WTC11 (cell line): ENCODE measurements at regions not wholly inside any gene's neighbourhood (a gene's known extent, or its start where the extent isn't known, plus 50 kb on each side); places are given as distances from the start of the nearest gene placed in this dataset.

Source experiments
- ATAC-seq: fragments of 200-7000 bp; cut with Tn5 transposase; 2 replicates; pipeline ENCODE4 v1.10.0; 2021; ENCODE audit warnings: mild to moderate bottlenecking, moderate library complexity
- CTCF ChIA-PET: fragments of 300-600 bp; sonication (Branson Sonifier 250); formaldehyde crosslinking; loops from one replicate; lab custom pipeline; 2021; ENCODE audit warnings: antibody characterized with exemption; lab: Charles Lee
- POLR2A ChIA-PET: fragments of 350-600 bp; sonication (Branson Sonifier 250); formaldehyde crosslinking; loops from one replicate; lab custom pipeline; 2021; ENCODE audit warnings: antibody characterized with exemption; lab: Charles Lee
- DNase-seq: peaks from one replicate; pipeline ENCODE4 v3.0.0; 2021; ENCODE audit warnings: low spot score
- H3K27ac Mint-ChIP-seq: 2 replicates; pipeline ENCODE4 v1.8.0; 2021; ENCODE audit warnings: mixed read lengths
- H3K27me3 Mint-ChIP-seq: 2 replicates; pipeline ENCODE4 v1.8.0; 2021; ENCODE audit warnings: low read depth, mild to moderate bottlenecking, moderate library complexity, mixed read lengths
- H3K36me3 Mint-ChIP-seq: 2 replicates; pipeline ENCODE4 v1.8.0; 2021; ENCODE audit warnings: mixed read lengths
- H3K4me1 Mint-ChIP-seq: 2 replicates; pipeline ENCODE4 v1.8.0; 2022; ENCODE audit warnings: mixed read lengths
- H3K4me3 Mint-ChIP-seq: 2 replicates; pipeline ENCODE4 v1.8.0; 2021; ENCODE audit warnings: mild to moderate bottlenecking, moderate library complexity, mixed read lengths
- H3K9me3 Mint-ChIP-seq: 2 replicates; pipeline ENCODE4 v1.8.0; 2021; ENCODE audit warnings: mixed read lengths
- CBFB ChIP-seq: sonication (generic); formaldehyde crosslinking; IDR thresholded peaks from 2 replicates; pipeline ENCODE4 v1.8.1; 2022; ENCODE audit warnings: mild to moderate bottlenecking, low read depth, missing genetic modification reagents
- CREM ChIP-seq: sonication (generic); formaldehyde crosslinking; IDR thresholded peaks from 2 replicates; pipeline ENCODE4 v1.8.1; 2022; ENCODE audit warnings: mild to moderate bottlenecking, missing genetic modification reagents, moderate library complexity
- E2F5 ChIP-seq: sonication (generic); formaldehyde crosslinking; IDR thresholded peaks from 2 replicates; pipeline ENCODE4 v1.8.1; 2022; ENCODE audit warnings: mild to moderate bottlenecking, moderate library complexity, missing genetic modification reagents
- FOXP1 ChIP-seq: sonication (generic); formaldehyde crosslinking; IDR thresholded peaks from 2 replicates; pipeline ENCODE4 v1.8.0; 2022; ENCODE audit warnings: missing genetic modification reagents, mild to moderate bottlenecking, moderate library complexity, borderline replicate concordance
- GRHL2 ChIP-seq: fragments of 250-450 bp; sonication (Bioruptor Pico); IDR thresholded peaks from 2 replicates; pipeline ENCODE4 v1.8.0; 2022; ENCODE audit warnings: mild to moderate bottlenecking, moderate library complexity; ENCODE audit not compliant: insufficient replicate concordance, severe bottlenecking
- MLX ChIP-seq: sonication (generic); formaldehyde crosslinking; IDR thresholded peaks from 2 replicates; pipeline ENCODE4 v1.8.1; 2023; ENCODE audit warnings: mild to moderate bottlenecking, missing genetic modification reagents, moderate library complexity
- MYBL2 ChIP-seq: sonication (generic); formaldehyde crosslinking; IDR thresholded peaks from 2 replicates; pipeline ENCODE4 v1.8.1; 2023; ENCODE audit warnings: mild to moderate bottlenecking, moderate library complexity, missing genetic modification reagents
- PRRX2 ChIP-seq: fragments of 250-450 bp; sonication (Bioruptor Pico); IDR thresholded peaks from 2 replicates; pipeline ENCODE4 v1.8.0; 2021; ENCODE audit warnings: mild to moderate bottlenecking
- RELA ChIP-seq: sonication (generic); formaldehyde crosslinking; IDR thresholded peaks from 2 replicates; pipeline ENCODE4 v1.8.1; 2022; ENCODE audit warnings: missing genetic modification reagents, mild to moderate bottlenecking, borderline replicate concordance
- SP1 ChIP-seq: sonication (generic); formaldehyde crosslinking; conservative IDR thresholded peaks from 2 replicates; pipeline ENCODE4 v1.8.1; 2022; ENCODE audit warnings: missing genetic modification reagents
- TCF7 ChIP-seq: sonication (generic); formaldehyde crosslinking; IDR thresholded peaks from 2 replicates; pipeline ENCODE4 v1.8.0; 2022; ENCODE audit warnings: mild to moderate bottlenecking, low read depth, missing genetic modification reagents, moderate library complexity
- TEAD4 ChIP-seq: sonication (generic); formaldehyde crosslinking; IDR thresholded peaks from 2 replicates; pipeline ENCODE4 v1.8.0; 2022; ENCODE audit warnings: mild to moderate bottlenecking, missing genetic modification reagents
- ZNF121 ChIP-seq: sonication (generic); formaldehyde crosslinking; IDR thresholded peaks from 2 replicates; pipeline ENCODE4 v1.8.0; 2023; ENCODE audit warnings: missing genetic modification reagents
- ZNF219 ChIP-seq: sonication (generic); formaldehyde crosslinking; IDR thresholded peaks from 2 replicates; pipeline ENCODE4 v1.8.0; 2023; ENCODE audit warnings: missing genetic modification reagents, mild to moderate bottlenecking, borderline replicate concordance
- ZNF317 ChIP-seq: sonication (generic); formaldehyde crosslinking; IDR thresholded peaks from 2 replicates; pipeline ENCODE4 v1.8.1; 2023; ENCODE audit warnings: low read depth, mild to moderate bottlenecking, moderate library complexity, missing genetic modification reagents, borderline replicate concordance
- ZNF512 ChIP-seq: sonication (generic); formaldehyde crosslinking; IDR thresholded peaks from 2 replicates; pipeline ENCODE4 v1.8.1; 2022; ENCODE audit warnings: missing genetic modification reagents, borderline replicate concordance
- TF ChIP-seq, protein P1 (sequence below): sonication (generic); formaldehyde crosslinking; IDR thresholded peaks from 2 replicates; pipeline ENCODE4 v1.8.0; 2023; ENCODE audit warnings: mild to moderate bottlenecking, missing genetic modification reagents
- TF ChIP-seq, protein P2 (sequence below): sonication (generic); formaldehyde crosslinking; IDR thresholded peaks from 2 replicates; pipeline ENCODE4 v1.8.1; 2022; ENCODE audit warnings: mild to moderate bottlenecking, missing genetic modification reagents, moderate library complexity, borderline replicate concordance
- TF ChIP-seq, protein P3 (sequence below): fragments of 250-450 bp; sonication (Bioruptor Pico); IDR thresholded peaks from 2 replicates; pipeline ENCODE4 v1.9.0; 2021; ENCODE audit warnings: moderate library complexity, mild to moderate bottlenecking, inconsistent platforms, borderline replicate concordance
- TF ChIP-seq, protein P4 (sequence below): fragments of 250-450 bp; sonication (Bioruptor Pico); IDR thresholded peaks from 2 replicates; pipeline ENCODE4 v1.9.0; 2021; ENCODE audit warnings: mild to moderate bottlenecking
- TF ChIP-seq, protein P5 (sequence below): sonication (generic); formaldehyde crosslinking; IDR thresholded peaks from 2 replicates; pipeline ENCODE4 v1.8.1; 2023; ENCODE audit warnings: mild to moderate bottlenecking, missing genetic modification reagents

- H3K4me3 Mint-ChIP-seq = no peak overlapping the region
- TF ChIP-seq E2F5 (CRISPR knock-in tag) (no peak), ZNF512 (CRISPR knock-in tag) (no peak), RELA (CRISPR knock-in tag) (no peak), TCF7 (no peak), SP1 (CRISPR knock-in tag) (no peak), MLX (CRISPR knock-in tag) (no peak), GRHL2 (CRISPR knock-in tag) (no peak), FOXP1 (CRISPR knock-in tag) (no peak), CBFB (no peak), ZNF317 (CRISPR knock-in tag) (no peak)
- TF ChIP-seq, protein P1, sequence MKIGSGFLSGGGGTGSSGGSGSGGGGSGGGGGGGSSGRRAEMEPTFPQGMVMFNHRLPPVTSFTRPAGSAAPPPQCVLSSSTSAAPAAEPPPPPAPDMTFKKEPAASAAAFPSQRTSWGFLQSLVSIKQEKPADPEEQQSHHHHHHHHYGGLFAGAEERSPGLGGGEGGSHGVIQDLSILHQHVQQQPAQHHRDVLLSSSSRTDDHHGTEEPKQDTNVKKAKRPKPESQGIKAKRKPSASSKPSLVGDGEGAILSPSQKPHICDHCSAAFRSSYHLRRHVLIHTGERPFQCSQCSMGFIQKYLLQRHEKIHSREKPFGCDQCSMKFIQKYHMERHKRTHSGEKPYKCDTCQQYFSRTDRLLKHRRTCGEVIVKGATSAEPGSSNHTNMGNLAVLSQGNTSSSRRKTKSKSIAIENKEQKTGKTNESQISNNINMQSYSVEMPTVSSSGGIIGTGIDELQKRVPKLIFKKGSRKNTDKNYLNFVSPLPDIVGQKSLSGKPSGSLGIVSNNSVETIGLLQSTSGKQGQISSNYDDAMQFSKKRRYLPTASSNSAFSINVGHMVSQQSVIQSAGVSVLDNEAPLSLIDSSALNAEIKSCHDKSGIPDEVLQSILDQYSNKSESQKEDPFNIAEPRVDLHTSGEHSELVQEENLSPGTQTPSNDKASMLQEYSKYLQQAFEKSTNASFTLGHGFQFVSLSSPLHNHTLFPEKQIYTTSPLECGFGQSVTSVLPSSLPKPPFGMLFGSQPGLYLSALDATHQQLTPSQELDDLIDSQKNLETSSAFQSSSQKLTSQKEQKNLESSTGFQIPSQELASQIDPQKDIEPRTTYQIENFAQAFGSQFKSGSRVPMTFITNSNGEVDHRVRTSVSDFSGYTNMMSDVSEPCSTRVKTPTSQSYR (CRISPR knock-in tag) = no peak
- TF ChIP-seq, protein P2, sequence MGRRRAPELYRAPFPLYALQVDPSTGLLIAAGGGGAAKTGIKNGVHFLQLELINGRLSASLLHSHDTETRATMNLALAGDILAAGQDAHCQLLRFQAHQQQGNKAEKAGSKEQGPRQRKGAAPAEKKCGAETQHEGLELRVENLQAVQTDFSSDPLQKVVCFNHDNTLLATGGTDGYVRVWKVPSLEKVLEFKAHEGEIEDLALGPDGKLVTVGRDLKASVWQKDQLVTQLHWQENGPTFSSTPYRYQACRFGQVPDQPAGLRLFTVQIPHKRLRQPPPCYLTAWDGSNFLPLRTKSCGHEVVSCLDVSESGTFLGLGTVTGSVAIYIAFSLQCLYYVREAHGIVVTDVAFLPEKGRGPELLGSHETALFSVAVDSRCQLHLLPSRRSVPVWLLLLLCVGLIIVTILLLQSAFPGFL = no peak
- TF ChIP-seq, protein P3, sequence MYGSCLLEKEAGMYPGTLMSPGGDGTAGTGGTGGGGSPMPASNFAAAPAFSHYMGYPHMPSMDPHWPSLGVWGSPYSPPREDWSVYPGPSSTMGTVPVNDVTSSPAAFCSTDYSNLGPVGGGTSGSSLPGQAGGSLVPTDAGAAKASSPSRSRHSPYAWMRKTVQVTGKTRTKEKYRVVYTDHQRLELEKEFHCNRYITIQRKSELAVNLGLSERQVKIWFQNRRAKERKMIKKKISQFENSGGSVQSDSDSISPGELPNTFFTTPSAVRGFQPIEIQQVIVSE = no peak
- H3K9me3 Mint-ChIP-seq = peaks cover 8% of the 10 kb centered on the region
- H3K4me1 Mint-ChIP-seq = peaks cover 10% of the 10 kb centered on the region
- H3K36me3 Mint-ChIP-seq = no peaks in the 10 kb centered on the region
- DNase-seq (no peak), ATAC-seq (no peak)
- POLR2A ChIA-PET = no interaction called here
- CTCF ChIA-PET = no interaction called here
- no peaks in the 10 kb centered on the region for H3K27me3 Mint-ChIP-seq
- H3K27ac Mint-ChIP-seq = no peak overlapping the region
Observed at GRCh38 chr2:16818203-16818556, 152.5 kb upstream of the CYRIA start.

DNA sequence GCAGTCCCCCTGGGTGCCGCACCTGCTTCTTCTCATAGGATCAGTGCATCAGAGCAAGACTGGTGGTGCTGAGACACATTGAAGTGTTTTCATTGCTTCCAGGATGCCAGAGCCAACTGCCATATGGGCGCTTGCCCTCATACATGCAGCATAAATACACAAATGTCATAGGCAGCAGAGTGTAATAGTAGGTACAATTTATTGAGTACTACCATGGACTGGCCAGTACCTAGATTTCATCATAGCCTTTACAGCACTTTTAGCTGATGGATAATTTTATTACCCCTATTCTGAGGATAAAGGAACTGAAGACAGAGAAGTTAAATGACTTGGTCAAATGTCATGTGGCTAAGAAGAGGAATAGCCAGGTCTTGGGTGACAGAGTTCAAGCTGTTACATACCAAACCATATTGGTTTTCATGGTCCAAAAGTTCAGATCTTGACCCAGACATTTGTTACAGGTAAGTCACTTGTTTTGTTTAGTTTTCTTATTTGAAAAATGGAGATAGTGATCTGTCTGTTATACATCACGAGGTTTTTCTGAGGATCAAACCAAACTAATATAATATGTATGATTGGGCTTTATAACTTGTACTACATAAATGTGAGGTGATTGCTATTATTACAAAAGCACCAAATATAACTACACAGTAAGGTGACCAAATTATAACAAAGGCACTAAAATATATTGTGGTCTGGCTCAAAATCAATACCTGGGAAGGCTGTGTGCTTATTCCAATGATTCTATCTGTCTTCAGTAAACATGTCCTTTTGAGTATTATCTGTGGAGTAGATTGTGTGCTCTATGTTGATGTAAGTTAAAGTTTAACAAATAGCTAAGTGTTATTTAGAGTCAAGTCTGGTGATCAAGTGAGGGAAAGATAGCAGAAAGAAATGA lies 151.9 kb upstream of the CYRIA start:
- peaks cover 9% of the 10 kb centered on the region for H3K4me1 Mint-ChIP-seq
- ChIA-PET CTCF (no interaction called here), POLR2A (no interaction called here)
- no peaks in the 10 kb centered on the region for H3K36me3 Mint-ChIP-seq
- H3K27ac Mint-ChIP-seq = no peak overlapping the region
- no peaks in the 10 kb centered on the region for H3K27me3 Mint-ChIP-seq
- H3K9me3 Mint-ChIP-seq = peaks cover 8% of the 10 kb centered on the region
- DNase-seq (no peak), ATAC-seq (no peak)
- H3K4me3 Mint-ChIP-seq = no peak overlapping the region
- TF ChIP-seq CREM (CRISPR knock-in tag) (no peak), PRRX2 (CRISPR knock-in tag) (no peak), MYBL2 (CRISPR knock-in tag) (no peak), ZNF219 (CRISPR knock-in tag) (no peak), TCF7 (no peak), TEAD4 (no peak), ZNF121 (CRISPR knock-in tag) (no peak)
- TF ChIP-seq, protein P4, sequence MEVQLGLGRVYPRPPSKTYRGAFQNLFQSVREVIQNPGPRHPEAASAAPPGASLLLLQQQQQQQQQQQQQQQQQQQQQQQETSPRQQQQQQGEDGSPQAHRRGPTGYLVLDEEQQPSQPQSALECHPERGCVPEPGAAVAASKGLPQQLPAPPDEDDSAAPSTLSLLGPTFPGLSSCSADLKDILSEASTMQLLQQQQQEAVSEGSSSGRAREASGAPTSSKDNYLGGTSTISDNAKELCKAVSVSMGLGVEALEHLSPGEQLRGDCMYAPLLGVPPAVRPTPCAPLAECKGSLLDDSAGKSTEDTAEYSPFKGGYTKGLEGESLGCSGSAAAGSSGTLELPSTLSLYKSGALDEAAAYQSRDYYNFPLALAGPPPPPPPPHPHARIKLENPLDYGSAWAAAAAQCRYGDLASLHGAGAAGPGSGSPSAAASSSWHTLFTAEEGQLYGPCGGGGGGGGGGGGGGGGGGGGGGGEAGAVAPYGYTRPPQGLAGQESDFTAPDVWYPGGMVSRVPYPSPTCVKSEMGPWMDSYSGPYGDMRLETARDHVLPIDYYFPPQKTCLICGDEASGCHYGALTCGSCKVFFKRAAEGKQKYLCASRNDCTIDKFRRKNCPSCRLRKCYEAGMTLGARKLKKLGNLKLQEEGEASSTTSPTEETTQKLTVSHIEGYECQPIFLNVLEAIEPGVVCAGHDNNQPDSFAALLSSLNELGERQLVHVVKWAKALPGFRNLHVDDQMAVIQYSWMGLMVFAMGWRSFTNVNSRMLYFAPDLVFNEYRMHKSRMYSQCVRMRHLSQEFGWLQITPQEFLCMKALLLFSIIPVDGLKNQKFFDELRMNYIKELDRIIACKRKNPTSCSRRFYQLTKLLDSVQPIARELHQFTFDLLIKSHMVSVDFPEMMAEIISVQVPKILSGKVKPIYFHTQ (CRISPR knock-in tag) = no peak
- TF ChIP-seq, protein P5, sequence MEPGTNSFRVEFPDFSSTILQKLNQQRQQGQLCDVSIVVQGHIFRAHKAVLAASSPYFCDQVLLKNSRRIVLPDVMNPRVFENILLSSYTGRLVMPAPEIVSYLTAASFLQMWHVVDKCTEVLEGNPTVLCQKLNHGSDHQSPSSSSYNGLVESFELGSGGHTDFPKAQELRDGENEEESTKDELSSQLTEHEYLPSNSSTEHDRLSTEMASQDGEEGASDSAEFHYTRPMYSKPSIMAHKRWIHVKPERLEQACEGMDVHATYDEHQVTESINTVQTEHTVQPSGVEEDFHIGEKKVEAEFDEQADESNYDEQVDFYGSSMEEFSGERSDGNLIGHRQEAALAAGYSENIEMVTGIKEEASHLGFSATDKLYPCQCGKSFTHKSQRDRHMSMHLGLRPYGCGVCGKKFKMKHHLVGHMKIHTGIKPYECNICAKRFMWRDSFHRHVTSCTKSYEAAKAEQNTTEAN (CRISPR knock-in tag) = no peak
